ENCODE measurements at regions not wholly inside any gene's neighbourhood (a gene's known extent, or its start where the extent isn't known, plus 50 kb on each side); places are given as distances from the start of the nearest gene placed in this dataset.

- no peak overlapping the region for H3K4me3 ChIP-seq
- no peaks in the 10 kb centered on the region; a peak in 1 of 4 replicates for H3K27me3 ChIP-seq (replicated peaks in 1 of 2; ENCODE audit: control insufficient read depth in 2 of 2, insufficient read depth in 2 of 2, low read length in 1 of 2)
- H3K27ac ChIP-seq (ENCODE audit: control insufficient read depth, insufficient read depth), result no peak overlapping the region
- ChIA-PET SMC1A (ENCODE audit: uncharacterized antibody, unreplicated experiment) (no interaction called here), RAD21 (ENCODE audit: unreplicated experiment) (no interaction called here), CTCF (no interaction called here), POLR2A (no interaction called here)
- 52% methylated on average over 3 of the region's 3 CpGs for WGBS (ENCODE audit: insufficient coverage, insufficient replicate concordance, low lambda C conversion rate, missing lambda C conversion rate)
- FAIRE-seq, result no peak
- no peaks in the 10 kb centered on the region for H3K9me3 ChIP-seq (replicated peaks; ENCODE audit: control insufficient read depth, insufficient read depth, low read length)
- DNase-seq (ENCODE audit: low read depth, low spot score), result no peak
- intact Hi-C loops (cut with micrococcal nuclease; ENCODE audit: unreplicated experiment) (no loop called here), in situ Hi-C loops (cut with MboI) (no loop called here)
- no peaks in the 10 kb centered on the region for H3K36me3 ChIP-seq (ENCODE audit: control insufficient read depth in 2 of 2, insufficient read depth in 2 of 2, low read length in 1 of 2)
- no peaks in the 10 kb centered on the region for H3K4me1 ChIP-seq (ENCODE audit: control insufficient read depth, insufficient read depth, low read length)
- no peak for ATAC-seq
- H2AFZ ChIP-seq (ENCODE audit: control insufficient read depth, low read depth, low read length), result no peak overlapping the region
- H3K79me2 ChIP-seq (ENCODE audit: control insufficient read depth, insufficient read depth, low read length), result no peaks in the 10 kb centered on the region
- no peak overlapping the region for H3K4me2 ChIP-seq (ENCODE audit: control insufficient read depth, insufficient read depth)
- BruUV-seq (replicated peaks), result no TSS peak
- H3K9ac ChIP-seq (ENCODE audit: control insufficient read depth, insufficient read depth, low read length), result no peak overlapping the region
- no peaks in the 10 kb centered on the region for H4K20me1 ChIP-seq (ENCODE audit: control insufficient read depth, insufficient read depth)
- no peak for TF ChIP-seq SREBF2 (IDR thresholded peaks at IDR 0.05; ENCODE audit: low read length)
- no peak for TF ChIP-seq USF1 (IDR thresholded peaks at IDR 0.05; ENCODE audit: borderline replicate concordance, extremely low read length, insufficient read depth, low read depth, low read length)
- no peak for TF ChIP-seq CBX5 (IDR thresholded peaks at IDR 0.05; ENCODE audit: low read depth)
- TF ChIP-seq MTA2 (IDR thresholded peaks at IDR 0.05; ENCODE audit: low read depth), result no peak
- no peak for TF ChIP-seq NBN (IDR thresholded peaks at IDR 0.05)
- TF ChIP-seq USF2 (IDR thresholded peaks at IDR 0.05; ENCODE audit: borderline replicate concordance, low read depth, low read length), result no peak
- no peak for TF ChIP-seq IKZF2 (IDR thresholded peaks at IDR 0.05)
- no peak for TF ChIP-seq RB1 (IDR thresholded peaks at IDR 0.05; ENCODE audit: borderline replicate concordance)
- no peak for TF ChIP-seq EGR1 (IDR thresholded peaks at IDR 0.05; ENCODE audit: borderline replicate concordance in 1 of 2, low read depth in 2 of 2, low read length in 2 of 2)
- no peak for TF ChIP-seq MLLT1 (IDR thresholded peaks at IDR 0.05)
- no peak for TF ChIP-seq REST (IDR thresholded peaks at IDR 0.05; ENCODE audit: low read depth, low read length)
- TF ChIP-seq RAD21 (IDR thresholded peaks at IDR 0.05; ENCODE audit: insufficient read depth, low read depth, low read length), result no peak
- no peak for TF ChIP-seq SP1 (IDR thresholded peaks at IDR 0.05; ENCODE audit: low read depth, low read length)
- TF ChIP-seq CEBPB (IDR thresholded peaks at IDR 0.05; ENCODE audit: borderline replicate concordance in 1 of 2, low read depth in 2 of 2, low read length in 2 of 2), result no peak
- TF ChIP-seq, protein P1, sequence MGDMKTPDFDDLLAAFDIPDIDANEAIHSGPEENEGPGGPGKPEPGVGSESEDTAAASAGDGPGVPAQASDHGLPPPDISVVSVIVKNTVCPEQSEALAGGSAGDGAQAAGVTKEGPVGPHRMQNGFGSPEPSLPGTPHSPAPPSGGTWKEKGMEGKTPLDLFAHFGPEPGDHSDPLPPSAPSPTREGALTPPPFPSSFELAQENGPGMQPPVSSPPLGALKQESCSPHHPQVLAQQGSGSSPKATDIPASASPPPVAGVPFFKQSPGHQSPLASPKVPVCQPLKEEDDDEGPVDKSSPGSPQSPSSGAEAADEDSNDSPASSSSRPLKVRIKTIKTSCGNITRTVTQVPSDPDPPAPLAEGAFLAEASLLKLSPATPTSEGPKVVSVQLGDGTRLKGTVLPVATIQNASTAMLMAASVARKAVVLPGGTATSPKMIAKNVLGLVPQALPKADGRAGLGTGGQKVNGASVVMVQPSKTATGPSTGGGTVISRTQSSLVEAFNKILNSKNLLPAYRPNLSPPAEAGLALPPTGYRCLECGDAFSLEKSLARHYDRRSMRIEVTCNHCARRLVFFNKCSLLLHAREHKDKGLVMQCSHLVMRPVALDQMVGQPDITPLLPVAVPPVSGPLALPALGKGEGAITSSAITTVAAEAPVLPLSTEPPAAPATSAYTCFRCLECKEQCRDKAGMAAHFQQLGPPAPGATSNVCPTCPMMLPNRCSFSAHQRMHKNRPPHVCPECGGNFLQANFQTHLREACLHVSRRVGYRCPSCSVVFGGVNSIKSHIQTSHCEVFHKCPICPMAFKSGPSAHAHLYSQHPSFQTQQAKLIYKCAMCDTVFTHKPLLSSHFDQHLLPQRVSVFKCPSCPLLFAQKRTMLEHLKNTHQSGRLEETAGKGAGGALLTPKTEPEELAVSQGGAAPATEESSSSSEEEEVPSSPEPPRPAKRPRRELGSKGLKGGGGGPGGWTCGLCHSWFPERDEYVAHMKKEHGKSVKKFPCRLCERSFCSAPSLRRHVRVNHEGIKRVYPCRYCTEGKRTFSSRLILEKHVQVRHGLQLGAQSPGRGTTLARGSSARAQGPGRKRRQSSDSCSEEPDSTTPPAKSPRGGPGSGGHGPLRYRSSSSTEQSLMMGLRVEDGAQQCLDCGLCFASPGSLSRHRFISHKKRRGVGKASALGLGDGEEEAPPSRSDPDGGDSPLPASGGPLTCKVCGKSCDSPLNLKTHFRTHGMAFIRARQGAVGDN (IDR thresholded peaks at IDR 0.05), result no peak
Observed at GRCh38 chr15:91769476-91769875, 84.0 kb upstream of the SLCO3A1 start.
